ENCODE measurements at regions not wholly inside any gene's neighbourhood (a gene's known extent, or its start where the extent isn't known, plus 50 kb on each side); places are given as distances from the start of the nearest gene placed in this dataset.

DNA sequence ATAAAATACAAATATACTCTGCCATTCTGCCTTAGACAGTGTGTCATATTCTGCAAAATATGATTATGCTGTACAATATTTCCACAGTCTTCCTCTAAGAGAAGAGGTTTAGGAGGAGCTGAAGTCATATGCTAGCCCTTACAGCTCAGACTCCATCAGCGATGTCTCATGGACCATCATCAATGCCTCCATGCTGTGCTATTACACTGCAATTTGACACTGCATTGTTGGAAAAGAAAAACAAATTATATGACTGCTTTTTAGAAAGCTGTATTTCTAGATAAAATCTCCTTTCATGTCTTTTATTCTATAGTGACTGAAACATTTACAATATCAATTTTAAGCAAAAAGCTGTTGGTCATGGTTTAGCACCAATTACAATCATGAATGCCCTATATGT lies 1089.4 kb upstream of the MIR17HG start:
- TF ChIP-seq, protein P1, sequence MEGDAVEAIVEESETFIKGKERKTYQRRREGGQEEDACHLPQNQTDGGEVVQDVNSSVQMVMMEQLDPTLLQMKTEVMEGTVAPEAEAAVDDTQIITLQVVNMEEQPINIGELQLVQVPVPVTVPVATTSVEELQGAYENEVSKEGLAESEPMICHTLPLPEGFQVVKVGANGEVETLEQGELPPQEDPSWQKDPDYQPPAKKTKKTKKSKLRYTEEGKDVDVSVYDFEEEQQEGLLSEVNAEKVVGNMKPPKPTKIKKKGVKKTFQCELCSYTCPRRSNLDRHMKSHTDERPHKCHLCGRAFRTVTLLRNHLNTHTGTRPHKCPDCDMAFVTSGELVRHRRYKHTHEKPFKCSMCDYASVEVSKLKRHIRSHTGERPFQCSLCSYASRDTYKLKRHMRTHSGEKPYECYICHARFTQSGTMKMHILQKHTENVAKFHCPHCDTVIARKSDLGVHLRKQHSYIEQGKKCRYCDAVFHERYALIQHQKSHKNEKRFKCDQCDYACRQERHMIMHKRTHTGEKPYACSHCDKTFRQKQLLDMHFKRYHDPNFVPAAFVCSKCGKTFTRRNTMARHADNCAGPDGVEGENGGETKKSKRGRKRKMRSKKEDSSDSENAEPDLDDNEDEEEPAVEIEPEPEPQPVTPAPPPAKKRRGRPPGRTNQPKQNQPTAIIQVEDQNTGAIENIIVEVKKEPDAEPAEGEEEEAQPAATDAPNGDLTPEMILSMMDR (IDR thresholded peaks at IDR 0.05): no peak
- TF ChIP-seq POLR2AphosphoS5 (IDR thresholded peaks at IDR 0.05): no peak
- TF ChIP-seq POLR2A (IDR thresholded peaks at IDR 0.05): no peak
